ENCODE measurements at regions not wholly inside any gene's neighbourhood (a gene's known extent, or its start where the extent isn't known, plus 50 kb on each side); places are given as distances from the start of the nearest gene placed in this dataset.

GRCh38 chr5:142428773-142429473 is 104.1 kb upstream of the SPRY4 start:
- TF ChIP-seq CTCF (IDR thresholded peaks at IDR 0.05): no peak
- DNase-seq (ENCODE audit: low spot score): peak; percentile 45
- no peak overlapping the region for H3K4me3 ChIP-seq
- no peak overlapping the region for H3K27ac ChIP-seq

GRCh38 chr5:142428036-142428772 is 103.4 kb upstream of the SPRY4 start:
- Histone ChIP-seq H3K4me3 (no peak overlapping the region), H3K27ac (no peak overlapping the region)
- no peak for TF ChIP-seq CTCF (IDR thresholded peaks at IDR 0.05)
- DNase-seq (ENCODE audit: low spot score): no peak

- DNase-seq (ENCODE audit: low spot score): no peak
- H3K27ac ChIP-seq: no peak overlapping the region
- no peak for TF ChIP-seq CTCF (IDR thresholded peaks at IDR 0.05)
- H3K4me3 ChIP-seq: no peak overlapping the region
These were observed 102.7 kb upstream of the SPRY4 start for GRCh38 chr5:142427529-142427928.

- Histone ChIP-seq H3K4me3 (no peak overlapping the region), H3K27ac (no peak overlapping the region)
- TF ChIP-seq CTCF (IDR thresholded peaks at IDR 0.05): no peak
- DNase-seq (ENCODE audit: low spot score): no peak
These were observed 102.2 kb upstream of the SPRY4 start for GRCh38 chr5:142427015-142427364.

GRCh38 chr5:142426129-142427014 is 101.6 kb upstream of the SPRY4 start:
- TF ChIP-seq CTCF (IDR thresholded peaks at IDR 0.05): no peak
- no peak overlapping the region for H3K4me3 ChIP-seq
- DNase-seq (ENCODE audit: low spot score): no peak
- peak overlapping the region in 1 of 2 donors; percentile 48 for H3K27ac ChIP-seq

- DNase-seq (ENCODE audit: low spot score): peak; percentile 2
- Histone ChIP-seq H3K27ac (no peak overlapping the region), H3K4me3 (no peak overlapping the region)
- no peak for TF ChIP-seq CTCF (IDR thresholded peaks at IDR 0.05)
These were observed 100.7 kb upstream of the SPRY4 start for GRCh38 chr5:142425286-142426065.
